Fibroblast of villous mesenchyme (primary cell): ENCODE measurements at regions not wholly inside any gene's neighbourhood (a gene's known extent, or its start where the extent isn't known, plus 50 kb on each side); places are given as distances from the start of the nearest gene placed in this dataset.

Source experiments
- DNase-seq: peaks from one replicate; pipeline ENCODE4 v3.0.0-alpha.2; 2010; ENCODE audit warnings: low read depth
- H3K4me3 ChIP-seq: 2 replicates; pipeline ENCODE4 v1.5.1; 2011; ENCODE audit warnings: low read depth, mild to moderate bottlenecking, low read length
- CTCF ChIP-seq: IDR thresholded peaks from 2 replicates; pipeline ENCODE4 v1.5.1; 2012; ENCODE audit warnings: low read depth, mild to moderate bottlenecking, low read length; ENCODE audit not compliant: insufficient read depth

- H3K4me3 ChIP-seq = no peak overlapping the region
- TF ChIP-seq CTCF = no peak
- DNase-seq = no peak
Measured at GRCh38 chr6:168165891-168166290, 86.9 kb upstream of the FRMD1 start.

GRCh38 chr6:168165373-168165772 is 86.4 kb upstream of the FRMD1 start:
- no peak overlapping the region for H3K4me3 ChIP-seq
- no peak for TF ChIP-seq CTCF
- DNase-seq = peak; percentile 49

- TF ChIP-seq CTCF = no peak
- no peak overlapping the region for H3K4me3 ChIP-seq
- no peak for DNase-seq
Measured at GRCh38 chr6:168164462-168165061, 85.5 kb upstream of the FRMD1 start.

- no peak for TF ChIP-seq CTCF
- DNase-seq = peak; percentile 96
- H3K4me3 ChIP-seq = no peak overlapping the region
Measured at GRCh38 chr6:168163096-168163731, 84.2 kb upstream of the FRMD1 start.

- no peak for DNase-seq
- TF ChIP-seq CTCF = no peak
- no peak overlapping the region for H3K4me3 ChIP-seq
Measured at GRCh38 chr6:168162366-168162765, 83.4 kb upstream of the FRMD1 start.

- TF ChIP-seq CTCF = no peak
- no peak for DNase-seq
Measured at GRCh38 chr6:168161371-168161750, 82.3 kb upstream of the FRMD1 start.

More at GRCh38 chr6:168161371-168161750, 82.3 kb upstream of the FRMD1 start:
- no peak overlapping the region for H3K4me3 ChIP-seq
